Activated T-helper 2 cell treated with anti-CD3 and anti-CD28 coated beads, Interferon-gamma antibody, Interleukin-2, Interleukin-4, amounts not matched to agents 10 μg/mL and 5 μg/mL and 100 μg/mL, durations not matched to agents 14 hours and 24 hours and 36 hours (primary cell): ENCODE measurements at regions not wholly inside any gene's neighbourhood (a gene's known extent, or its start where the extent isn't known, plus 50 kb on each side); places are given as distances from the start of the nearest gene placed in this dataset.

Experiments
- DNase-seq: peaks from one replicate; pipeline ENCODE4 v3.0.0; 2021; ENCODE audit warnings: low spot score
- H3K27ac Mint-ChIP-seq: one replicate; pipeline ENCODE4 v1.8.0; 2021; ENCODE audit warnings: mixed read lengths
- H3K27me3 Mint-ChIP-seq: one replicate; pipeline ENCODE4 v1.8.0; 2021; ENCODE audit warnings: low read depth, mixed read lengths
- H3K36me3 Mint-ChIP-seq: one replicate; pipeline ENCODE4 v1.8.0; 2021; ENCODE audit warnings: low read depth, mixed read lengths
- H3K4me1 Mint-ChIP-seq: one replicate; pipeline ENCODE4 v1.8.0; 2021; ENCODE audit warnings: low read depth, mixed read lengths
- H3K4me3 Mint-ChIP-seq: one replicate; pipeline ENCODE4 v1.8.0; 2021; ENCODE audit warnings: low read depth, mild to moderate bottlenecking, moderate library complexity, mixed read lengths
- H3K9me3 Mint-ChIP-seq: one replicate; pipeline ENCODE4 v1.8.0; 2021; ENCODE audit warnings: mixed read lengths
- intact Hi-C: fragments of 100-400 bp; cut with micrococcal nuclease; formaldehyde crosslinking; loops from one replicate; pipeline ENCODE4 v1.15.1; 2023

GRCh38 chr2:83584672-83585071, 874.4 kb downstream of the SUCLG1 start:
- Mint-ChIP-seq H3K36me3 (no peaks in the 10 kb centered on the region), H3K4me1 (no peaks in the 10 kb centered on the region), H3K4me3 (no peak overlapping the region), H3K9me3 (peaks cover 6% of the 10 kb centered on the region), H3K27ac (no peak overlapping the region), H3K27me3 (no peaks in the 10 kb centered on the region)
- DNase-seq: no peak
- intact Hi-C loops: no loop called here

- Mint-ChIP-seq H3K27me3 (no peaks in the 10 kb centered on the region), H3K9me3 (no peaks in the 10 kb centered on the region), H3K36me3 (no peaks in the 10 kb centered on the region), H3K4me1 (no peaks in the 10 kb centered on the region), H3K27ac (no peak overlapping the region), H3K4me3 (no peak overlapping the region)
- intact Hi-C loops: no loop called here
- no peak for DNase-seq
These were observed 876.5 kb downstream of the SUCLG1 start for GRCh38 chr2:83582589-83582988.

DNA sequence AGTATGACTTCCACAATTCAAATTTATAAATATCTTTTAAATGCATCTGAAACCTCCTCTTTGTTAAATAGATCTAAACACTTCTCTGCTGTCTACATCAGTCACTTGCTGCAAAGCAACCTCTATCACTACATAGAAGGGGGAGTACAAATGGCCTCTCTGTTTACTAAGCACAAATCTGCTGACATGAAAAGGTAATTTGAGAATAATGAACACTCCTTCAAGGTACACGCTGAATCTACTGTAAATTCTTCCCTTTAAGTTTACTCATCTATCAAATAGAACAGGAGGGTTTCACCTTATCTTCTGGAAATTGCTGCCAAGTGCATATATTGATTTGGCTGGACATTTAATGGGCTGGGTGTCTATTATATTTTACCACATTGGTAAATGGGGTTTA, 879.6 kb downstream of the SUCLG1 start:
- intact Hi-C loops: no loop called here
- H3K4me3 Mint-ChIP-seq: no peak overlapping the region
- H3K27me3 Mint-ChIP-seq: no peaks in the 10 kb centered on the region
- H3K4me1 Mint-ChIP-seq: no peaks in the 10 kb centered on the region
- H3K36me3 Mint-ChIP-seq: no peaks in the 10 kb centered on the region
- DNase-seq: no peak
- H3K9me3 Mint-ChIP-seq: no peaks in the 10 kb centered on the region
- no peak overlapping the region for H3K27ac Mint-ChIP-seq

GRCh38 chr2:83578405-83578804, 880.7 kb downstream of the SUCLG1 start:
- H3K27ac Mint-ChIP-seq: no peak overlapping the region
- no peaks in the 10 kb centered on the region for H3K4me1 Mint-ChIP-seq
- no peaks in the 10 kb centered on the region for H3K36me3 Mint-ChIP-seq
- intact Hi-C loops: no loop called here
- no peaks in the 10 kb centered on the region for H3K27me3 Mint-ChIP-seq
- H3K9me3 Mint-ChIP-seq: peaks cover under 1% of the 10 kb centered on the region
- no peak overlapping the region for H3K4me3 Mint-ChIP-seq
- DNase-seq: no peak

- Mint-ChIP-seq H3K9me3 (peaks cover 4% of the 10 kb centered on the region), H3K4me3 (no peak overlapping the region), H3K4me1 (no peaks in the 10 kb centered on the region), H3K27me3 (no peaks in the 10 kb centered on the region), H3K36me3 (no peaks in the 10 kb centered on the region), H3K27ac (no peak overlapping the region)
- DNase-seq: no peak
- intact Hi-C loops: no loop called here
These were observed 884.5 kb downstream of the SUCLG1 start for GRCh38 chr2:83574614-83575013.

GRCh38 chr2:83573060-83573459, 886.0 kb downstream of the SUCLG1 start:
- intact Hi-C loops: no loop called here
- Mint-ChIP-seq H3K4me1 (no peaks in the 10 kb centered on the region), H3K27me3 (no peaks in the 10 kb centered on the region), H3K4me3 (no peak overlapping the region), H3K36me3 (no peaks in the 10 kb centered on the region), H3K27ac (no peak overlapping the region), H3K9me3 (peaks cover 4% of the 10 kb centered on the region)
- no peak for DNase-seq

DNA sequence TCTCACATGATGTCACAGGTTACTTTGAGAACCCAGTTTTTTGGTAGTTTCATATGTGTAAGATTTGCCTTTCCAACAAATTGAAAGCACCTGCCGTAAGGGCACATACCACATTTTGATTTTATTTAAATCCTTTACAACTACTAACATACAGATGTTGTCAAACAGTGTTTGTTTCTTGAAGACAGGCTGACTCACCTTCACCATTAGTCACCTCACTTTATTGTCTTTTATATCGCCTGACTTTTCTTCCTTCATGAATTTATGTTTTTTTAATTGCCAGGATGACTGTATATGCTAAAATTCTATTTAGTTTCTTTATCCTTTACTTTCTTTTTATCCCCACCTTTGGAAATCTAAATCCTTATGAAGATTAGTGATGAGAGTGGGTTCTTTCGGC, 886.7 kb downstream of the SUCLG1 start:
- DNase-seq: no peak
- Mint-ChIP-seq H3K27ac (no peak overlapping the region), H3K9me3 (peaks cover 4% of the 10 kb centered on the region), H3K4me3 (no peak overlapping the region), H3K27me3 (no peaks in the 10 kb centered on the region), H3K4me1 (no peaks in the 10 kb centered on the region), H3K36me3 (no peaks in the 10 kb centered on the region)
- intact Hi-C loops: no loop called here

GRCh38 chr2:83567551-83567950, 891.5 kb downstream of the SUCLG1 start:
- no peaks in the 10 kb centered on the region for H3K27me3 Mint-ChIP-seq
- H3K36me3 Mint-ChIP-seq: no peaks in the 10 kb centered on the region
- H3K9me3 Mint-ChIP-seq: no peaks in the 10 kb centered on the region
- no peak overlapping the region for H3K27ac Mint-ChIP-seq
- no peak overlapping the region for H3K4me3 Mint-ChIP-seq
- no peak for DNase-seq
- intact Hi-C loops: no loop called here
- H3K4me1 Mint-ChIP-seq: no peaks in the 10 kb centered on the region

GRCh38 chr2:83565626-83566025, 893.5 kb downstream of the SUCLG1 start:
- H3K4me3 Mint-ChIP-seq: no peak overlapping the region
- no peak for DNase-seq
- H3K4me1 Mint-ChIP-seq: no peaks in the 10 kb centered on the region
- H3K9me3 Mint-ChIP-seq: no peaks in the 10 kb centered on the region
- H3K27ac Mint-ChIP-seq: no peak overlapping the region
- no peaks in the 10 kb centered on the region for H3K36me3 Mint-ChIP-seq
- intact Hi-C loops: no loop called here
- no peaks in the 10 kb centered on the region for H3K27me3 Mint-ChIP-seq

DNA sequence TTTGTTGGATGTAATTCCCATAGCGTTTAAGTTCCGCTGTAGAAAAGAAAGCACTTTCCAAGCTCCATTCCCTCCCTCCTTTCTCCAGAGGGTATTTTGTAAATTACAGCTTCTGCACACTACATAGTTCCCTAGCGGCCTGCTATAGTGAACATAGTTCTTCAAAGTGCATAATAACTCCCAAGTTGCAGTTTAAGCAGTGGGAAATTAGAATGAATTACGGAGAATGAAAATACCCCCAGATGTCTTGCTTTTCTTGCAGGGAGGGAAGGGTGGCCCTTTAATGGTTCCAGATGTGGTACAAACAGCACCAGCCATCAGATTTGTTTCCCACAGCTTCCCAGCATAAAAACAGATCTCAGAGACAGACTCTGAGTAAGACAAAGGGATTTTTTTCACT, 893.9 kb downstream of the SUCLG1 start:
- H3K9me3 Mint-ChIP-seq: no peaks in the 10 kb centered on the region
- no peaks in the 10 kb centered on the region for H3K36me3 Mint-ChIP-seq
- H3K27me3 Mint-ChIP-seq: no peaks in the 10 kb centered on the region
- intact Hi-C loops: no loop called here
- H3K4me3 Mint-ChIP-seq: no peak overlapping the region
- no peaks in the 10 kb centered on the region for H3K4me1 Mint-ChIP-seq
- DNase-seq: no peak
- no peak overlapping the region for H3K27ac Mint-ChIP-seq

- H3K36me3 Mint-ChIP-seq: no peaks in the 10 kb centered on the region
- no peak overlapping the region for H3K4me3 Mint-ChIP-seq
- no peaks in the 10 kb centered on the region for H3K27me3 Mint-ChIP-seq
- no peak for DNase-seq
- intact Hi-C loops: no loop called here
- no peak overlapping the region for H3K27ac Mint-ChIP-seq
- H3K4me1 Mint-ChIP-seq: no peaks in the 10 kb centered on the region
- peaks cover 10% of the 10 kb centered on the region for H3K9me3 Mint-ChIP-seq
These were observed 897.5 kb downstream of the SUCLG1 start for GRCh38 chr2:83561592-83561991.

DNA sequence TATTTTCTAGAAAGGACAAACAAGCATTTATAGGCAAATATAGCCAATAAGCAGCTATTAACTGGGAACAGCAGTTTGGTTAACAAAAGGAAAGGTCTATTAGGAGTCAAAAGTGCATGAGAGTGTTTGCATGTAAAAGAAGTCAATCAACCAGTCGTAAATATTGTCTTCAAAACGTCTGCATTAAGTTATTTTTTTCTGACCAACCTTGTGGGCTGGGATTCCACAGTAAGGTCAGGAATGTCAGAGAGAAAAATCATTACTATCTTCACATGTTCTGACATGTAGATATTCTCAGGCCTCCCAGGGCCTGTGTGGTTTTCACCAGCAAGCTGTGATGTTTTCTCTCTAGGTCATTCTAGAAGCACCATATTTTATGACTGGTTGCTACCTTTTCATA, 922.5 kb downstream of the SUCLG1 start:
- no peaks in the 10 kb centered on the region for H3K9me3 Mint-ChIP-seq
- no peaks in the 10 kb centered on the region for H3K4me1 Mint-ChIP-seq
- H3K36me3 Mint-ChIP-seq: no peaks in the 10 kb centered on the region
- H3K27ac Mint-ChIP-seq: no peak overlapping the region
- DNase-seq: no peak
- no peak overlapping the region for H3K4me3 Mint-ChIP-seq
- H3K27me3 Mint-ChIP-seq: no peaks in the 10 kb centered on the region
- intact Hi-C loops: no loop called here

DNA sequence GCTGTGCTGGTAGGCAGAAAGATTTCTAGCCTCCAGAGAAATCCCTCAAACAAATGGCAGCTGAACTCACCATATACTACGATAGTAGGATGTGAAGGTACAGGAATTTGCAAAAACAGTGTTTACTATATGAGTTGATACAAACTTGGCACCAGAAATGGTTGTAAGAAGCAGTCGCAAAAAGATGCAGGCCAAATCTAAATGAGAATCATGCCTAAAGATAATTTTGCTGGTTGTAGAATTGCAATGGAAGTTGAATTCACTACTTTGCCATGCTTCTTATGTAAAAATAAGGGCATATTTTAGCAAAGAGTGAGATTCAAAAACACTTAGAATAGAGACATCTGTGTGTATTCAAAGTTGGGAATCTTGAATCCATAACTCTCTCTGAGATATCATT, 924.7 kb downstream of the SUCLG1 start:
- Mint-ChIP-seq H3K4me3 (no peak overlapping the region), H3K9me3 (no peaks in the 10 kb centered on the region), H3K27ac (no peak overlapping the region), H3K27me3 (no peaks in the 10 kb centered on the region), H3K4me1 (no peaks in the 10 kb centered on the region), H3K36me3 (no peaks in the 10 kb centered on the region)
- DNase-seq: no peak
- intact Hi-C loops: no loop called here

DNA sequence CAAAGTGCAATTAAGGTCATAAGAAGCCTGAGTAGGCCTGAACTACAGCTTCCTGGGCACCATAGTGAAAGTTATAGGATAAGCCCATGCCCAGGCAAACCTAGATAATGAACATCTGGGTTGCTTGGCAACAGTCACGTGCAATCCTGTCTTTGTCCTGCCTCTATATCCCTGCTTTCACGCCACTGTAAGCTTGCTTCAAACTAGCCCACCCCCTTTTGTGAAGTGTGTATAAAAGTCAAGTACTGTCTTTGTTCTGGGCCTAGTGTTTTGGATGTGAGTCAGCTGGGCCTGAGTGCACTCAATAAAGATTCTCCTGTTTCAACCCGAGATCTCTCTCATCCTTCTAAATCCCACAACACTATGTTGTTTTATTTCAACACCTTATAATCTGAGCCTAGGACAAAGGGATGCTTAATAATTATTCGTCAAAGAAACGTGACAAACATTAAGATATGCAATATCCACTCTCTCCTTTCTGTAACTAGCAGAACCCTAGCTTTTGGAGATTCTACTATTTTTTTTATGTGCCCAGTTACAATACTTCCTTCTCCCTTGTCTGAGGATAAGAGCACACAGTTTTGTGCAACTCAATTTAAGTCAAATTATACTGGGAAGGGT, 927.8 kb downstream of the SUCLG1 start:
- no peaks in the 10 kb centered on the region for H3K4me1 Mint-ChIP-seq
- DNase-seq: no peak
- no peaks in the 10 kb centered on the region for H3K27me3 Mint-ChIP-seq
- no peaks in the 10 kb centered on the region for H3K36me3 Mint-ChIP-seq
- no peak overlapping the region for H3K27ac Mint-ChIP-seq
- no peak overlapping the region for H3K4me3 Mint-ChIP-seq
- intact Hi-C loops: no loop called here
- H3K9me3 Mint-ChIP-seq: no peaks in the 10 kb centered on the region
